Type B pancreatic cell (in vitro differentiated cells): ENCODE measurements at regions not wholly inside any gene's neighbourhood (a gene's known extent, or its start where the extent isn't known, plus 50 kb on each side); places are given as distances from the start of the nearest gene placed in this dataset.

Experiments
- DNase-seq: peaks from one replicate; pipeline ENCODE4 v3.0.0; 2021; ENCODE audit warnings: mixed read lengths; ENCODE audit not compliant: unreplicated experiment; ENCODE audit errors: extremely low spot score
- H3K27ac Mint-ChIP-seq: 2 replicates; pipeline ENCODE4 v1.8.0; 2021; ENCODE audit warnings: mild to moderate bottlenecking, mixed read lengths
- H3K27me3 Mint-ChIP-seq: 2 replicates; pipeline ENCODE4 v1.8.0; 2021; ENCODE audit warnings: mixed read lengths
- H3K36me3 Mint-ChIP-seq: 2 replicates; pipeline ENCODE4 v1.8.0; 2021; ENCODE audit warnings: mixed read lengths
- H3K4me1 Mint-ChIP-seq: one replicate; pipeline ENCODE4 v1.8.0; 2021; ENCODE audit warnings: mixed read lengths; ENCODE audit not compliant: unreplicated experiment
- H3K4me3 Mint-ChIP-seq: 2 replicates; pipeline ENCODE4 v1.8.0; 2021; ENCODE audit warnings: mild to moderate bottlenecking, mixed read lengths
- H3K9me3 Mint-ChIP-seq: 2 replicates; pipeline ENCODE4 v1.8.0; 2021; ENCODE audit warnings: mixed read lengths
- TF ChIP-seq, protein P1 (sequence below): fragments of 200-600 bp; sonication (generic); conservative IDR thresholded peaks from 2 replicates; pipeline ENCODE4 v1.5.0; 2021; ENCODE audit warnings: antibody characterized with exemption, mild to moderate bottlenecking

DNA sequence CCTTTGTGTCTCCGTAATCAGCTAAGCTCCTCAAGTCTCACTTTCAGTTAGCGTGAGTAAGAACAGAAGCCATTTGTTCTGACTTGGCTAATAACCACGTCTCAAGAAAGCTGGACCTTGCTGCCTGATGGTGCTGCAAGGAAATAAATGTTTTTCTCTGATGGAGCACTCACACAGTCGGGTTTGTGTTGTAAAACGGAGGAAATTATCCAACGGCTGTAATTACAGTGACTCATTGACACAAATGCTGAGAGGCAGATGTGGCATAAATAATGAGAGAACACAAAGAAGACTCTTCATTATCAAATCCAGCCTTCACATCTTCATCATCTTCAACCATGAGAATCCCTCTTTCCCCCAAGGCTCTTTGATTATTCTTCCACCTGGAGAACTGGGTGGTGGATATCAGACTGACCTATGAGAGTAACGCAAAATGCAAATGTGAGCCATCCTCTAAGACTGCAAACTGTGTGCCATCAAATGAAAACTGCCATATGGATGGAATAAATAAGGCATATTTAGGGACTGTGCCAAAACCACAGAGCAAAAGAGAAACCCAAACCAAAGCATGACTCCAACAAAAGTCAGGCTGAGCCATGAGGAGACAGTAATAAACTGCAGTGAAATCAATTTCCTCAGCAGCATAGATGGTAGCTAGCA lies 252.6 kb downstream of the RND3 start:
- H3K9me3 Mint-ChIP-seq, result no peaks in the 10 kb centered on the region
- peaks cover 21% of the 10 kb centered on the region for H3K4me1 Mint-ChIP-seq
- H3K36me3 Mint-ChIP-seq, result no peaks in the 10 kb centered on the region
- H3K27me3 Mint-ChIP-seq, result no peaks in the 10 kb centered on the region
- TF ChIP-seq, protein P1, sequence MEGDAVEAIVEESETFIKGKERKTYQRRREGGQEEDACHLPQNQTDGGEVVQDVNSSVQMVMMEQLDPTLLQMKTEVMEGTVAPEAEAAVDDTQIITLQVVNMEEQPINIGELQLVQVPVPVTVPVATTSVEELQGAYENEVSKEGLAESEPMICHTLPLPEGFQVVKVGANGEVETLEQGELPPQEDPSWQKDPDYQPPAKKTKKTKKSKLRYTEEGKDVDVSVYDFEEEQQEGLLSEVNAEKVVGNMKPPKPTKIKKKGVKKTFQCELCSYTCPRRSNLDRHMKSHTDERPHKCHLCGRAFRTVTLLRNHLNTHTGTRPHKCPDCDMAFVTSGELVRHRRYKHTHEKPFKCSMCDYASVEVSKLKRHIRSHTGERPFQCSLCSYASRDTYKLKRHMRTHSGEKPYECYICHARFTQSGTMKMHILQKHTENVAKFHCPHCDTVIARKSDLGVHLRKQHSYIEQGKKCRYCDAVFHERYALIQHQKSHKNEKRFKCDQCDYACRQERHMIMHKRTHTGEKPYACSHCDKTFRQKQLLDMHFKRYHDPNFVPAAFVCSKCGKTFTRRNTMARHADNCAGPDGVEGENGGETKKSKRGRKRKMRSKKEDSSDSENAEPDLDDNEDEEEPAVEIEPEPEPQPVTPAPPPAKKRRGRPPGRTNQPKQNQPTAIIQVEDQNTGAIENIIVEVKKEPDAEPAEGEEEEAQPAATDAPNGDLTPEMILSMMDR, result no peak
- DNase-seq, result no peak
- no peak overlapping the region for H3K4me3 Mint-ChIP-seq
- no peak overlapping the region for H3K27ac Mint-ChIP-seq

DNA sequence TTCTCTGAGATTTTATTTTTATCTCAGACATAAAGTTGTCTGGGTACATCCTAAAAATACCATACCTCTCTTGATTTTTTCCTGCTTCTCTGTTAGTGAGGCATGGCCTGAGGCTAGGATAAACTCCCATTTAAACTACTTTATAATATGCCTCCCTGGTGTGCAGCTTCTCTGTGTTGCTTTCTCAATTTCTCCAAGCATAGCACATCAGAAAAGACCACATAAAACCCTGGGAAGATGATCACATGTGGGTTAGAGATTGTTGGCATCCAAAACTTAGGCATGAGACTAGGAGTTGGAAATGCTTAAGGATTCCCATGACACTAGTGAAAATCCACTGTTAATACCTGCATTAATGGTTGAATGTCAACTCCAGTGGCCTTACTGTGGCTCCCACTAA lies 254.6 kb downstream of the RND3 start:
- Mint-ChIP-seq H3K27ac (no peak overlapping the region), H3K9me3 (no peaks in the 10 kb centered on the region), H3K36me3 (no peaks in the 10 kb centered on the region), H3K4me1 (peaks cover 25% of the 10 kb centered on the region), H3K27me3 (no peaks in the 10 kb centered on the region), H3K4me3 (no peak overlapping the region)
- TF ChIP-seq, protein P1, result no peak
- DNase-seq, result no peak

DNA sequence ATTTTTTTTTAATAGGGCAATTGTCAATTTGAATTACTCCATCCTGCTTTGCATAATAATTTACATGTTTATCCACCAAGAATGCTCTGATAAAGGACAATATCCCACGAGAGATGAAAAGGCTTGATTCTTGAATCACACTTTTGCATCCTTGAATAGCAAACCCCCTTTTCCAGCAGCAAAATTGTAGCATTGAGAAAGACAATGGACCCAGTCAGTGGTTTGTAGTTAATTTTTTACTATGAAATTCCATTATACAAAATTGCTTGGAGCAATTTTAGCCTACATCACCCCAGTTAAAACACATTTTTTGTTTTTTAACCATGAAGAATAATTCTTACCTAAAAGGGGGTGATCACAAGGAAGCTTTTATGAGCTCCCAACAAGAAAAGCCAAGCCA lies 255.1 kb downstream of the RND3 start:
- peaks cover 25% of the 10 kb centered on the region for H3K4me1 Mint-ChIP-seq
- TF ChIP-seq, protein P1, result no peak
- H3K4me3 Mint-ChIP-seq, result no peak overlapping the region
- DNase-seq, result no peak
- H3K27ac Mint-ChIP-seq, result no peak overlapping the region
- no peaks in the 10 kb centered on the region for H3K9me3 Mint-ChIP-seq
- H3K36me3 Mint-ChIP-seq, result no peaks in the 10 kb centered on the region
- no peaks in the 10 kb centered on the region for H3K27me3 Mint-ChIP-seq

DNA sequence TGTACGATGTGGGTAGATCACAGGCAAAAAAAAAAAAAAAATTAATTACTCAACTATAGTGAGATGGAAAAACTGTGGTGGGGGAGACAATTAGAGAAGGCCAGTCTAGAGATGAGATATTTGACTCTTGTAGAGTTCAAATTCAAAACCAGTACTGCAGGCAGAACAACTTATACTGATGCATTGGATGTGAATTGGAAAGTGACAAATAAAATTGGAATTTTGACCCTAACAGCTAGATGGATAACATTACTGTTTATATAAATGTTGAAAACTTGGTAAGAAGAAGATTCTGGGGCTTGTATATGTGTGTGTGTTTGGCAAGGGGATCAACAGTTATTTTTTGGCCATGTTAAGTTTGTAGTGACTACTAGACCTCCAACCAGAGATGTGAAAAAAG lies 256.9 kb downstream of the RND3 start:
- Mint-ChIP-seq H3K36me3 (no peaks in the 10 kb centered on the region), H3K27ac (no peak overlapping the region), H3K27me3 (no peaks in the 10 kb centered on the region), H3K9me3 (no peaks in the 10 kb centered on the region), H3K4me3 (no peak overlapping the region), H3K4me1 (peaks cover 25% of the 10 kb centered on the region)
- TF ChIP-seq, protein P1, result no peak
- no peak for DNase-seq

DNA sequence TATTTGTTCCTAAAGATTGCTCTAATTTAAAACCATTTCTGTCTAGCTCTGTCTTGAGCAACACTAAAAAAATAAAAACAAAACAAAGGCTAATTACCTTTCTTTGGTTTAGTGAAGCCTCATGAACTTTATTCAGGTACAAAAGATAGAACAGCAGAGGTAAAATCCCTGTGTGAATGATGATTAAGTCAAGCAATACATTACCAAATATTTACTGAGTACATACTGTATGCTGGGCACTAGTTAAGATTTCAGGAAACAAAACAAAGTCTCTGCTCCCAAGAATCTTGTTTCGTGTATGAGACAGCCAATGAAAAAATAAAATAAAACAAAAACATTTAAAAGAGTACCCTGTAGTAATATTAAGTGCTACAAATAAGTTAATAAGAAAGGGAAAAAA lies 257.5 kb downstream of the RND3 start:
- no peak overlapping the region for H3K27ac Mint-ChIP-seq
- DNase-seq, result no peak
- H3K36me3 Mint-ChIP-seq, result no peaks in the 10 kb centered on the region
- H3K27me3 Mint-ChIP-seq, result no peaks in the 10 kb centered on the region
- H3K4me3 Mint-ChIP-seq, result no peak overlapping the region
- H3K9me3 Mint-ChIP-seq, result no peaks in the 10 kb centered on the region
- TF ChIP-seq, protein P1, result no peak
- H3K4me1 Mint-ChIP-seq, result peaks cover 25% of the 10 kb centered on the region

DNA sequence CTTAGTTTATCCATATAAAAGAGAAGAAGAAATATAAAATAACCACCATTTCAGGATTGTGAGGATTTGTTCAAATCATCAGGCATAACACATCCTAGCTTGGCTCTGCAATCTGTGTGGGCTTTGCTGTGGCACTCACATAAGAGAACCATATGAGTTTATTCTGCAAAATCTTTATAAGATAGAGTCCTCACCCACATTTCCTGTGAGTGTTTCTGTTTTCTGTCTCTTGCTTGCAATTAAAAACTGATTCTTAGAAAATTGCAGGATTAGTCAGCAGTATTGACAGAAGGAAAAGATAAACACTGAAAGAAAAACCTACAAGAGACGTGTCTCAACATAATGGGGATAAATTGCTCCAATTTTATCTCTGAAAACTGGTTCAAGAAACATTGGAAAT lies 258.5 kb downstream of the RND3 start:
- TF ChIP-seq, protein P1, result no peak
- Mint-ChIP-seq H3K9me3 (no peaks in the 10 kb centered on the region), H3K36me3 (no peaks in the 10 kb centered on the region), H3K27ac (no peak overlapping the region), H3K27me3 (no peaks in the 10 kb centered on the region), H3K4me1 (peaks cover 25% of the 10 kb centered on the region), H3K4me3 (no peak overlapping the region)
- no peak for DNase-seq
